ENCODE measurements at regions not wholly inside any gene's neighbourhood (a gene's known extent, or its start where the extent isn't known, plus 50 kb on each side); places are given as distances from the start of the nearest gene placed in this dataset.

DNA sequence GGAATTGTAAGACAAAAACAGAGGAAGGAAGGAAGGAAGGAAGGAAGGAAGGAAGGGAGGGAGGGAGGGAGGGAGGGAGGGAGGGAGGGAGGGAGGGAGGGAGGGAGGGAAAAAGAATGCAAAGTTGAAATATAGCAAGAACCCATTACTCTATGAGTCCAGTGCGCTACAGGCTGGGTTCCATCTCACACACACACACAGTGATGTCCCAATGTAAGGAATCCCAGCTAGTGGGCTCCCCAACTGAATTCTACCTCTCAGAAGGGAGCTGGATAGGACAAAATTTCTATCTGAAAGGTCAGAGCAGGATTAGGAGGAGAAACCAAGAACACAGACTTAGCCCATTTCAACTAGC is 173.4 kb downstream of the DAD1 start:
- DNase-seq (ENCODE audit: low read depth) = no peak

DNA sequence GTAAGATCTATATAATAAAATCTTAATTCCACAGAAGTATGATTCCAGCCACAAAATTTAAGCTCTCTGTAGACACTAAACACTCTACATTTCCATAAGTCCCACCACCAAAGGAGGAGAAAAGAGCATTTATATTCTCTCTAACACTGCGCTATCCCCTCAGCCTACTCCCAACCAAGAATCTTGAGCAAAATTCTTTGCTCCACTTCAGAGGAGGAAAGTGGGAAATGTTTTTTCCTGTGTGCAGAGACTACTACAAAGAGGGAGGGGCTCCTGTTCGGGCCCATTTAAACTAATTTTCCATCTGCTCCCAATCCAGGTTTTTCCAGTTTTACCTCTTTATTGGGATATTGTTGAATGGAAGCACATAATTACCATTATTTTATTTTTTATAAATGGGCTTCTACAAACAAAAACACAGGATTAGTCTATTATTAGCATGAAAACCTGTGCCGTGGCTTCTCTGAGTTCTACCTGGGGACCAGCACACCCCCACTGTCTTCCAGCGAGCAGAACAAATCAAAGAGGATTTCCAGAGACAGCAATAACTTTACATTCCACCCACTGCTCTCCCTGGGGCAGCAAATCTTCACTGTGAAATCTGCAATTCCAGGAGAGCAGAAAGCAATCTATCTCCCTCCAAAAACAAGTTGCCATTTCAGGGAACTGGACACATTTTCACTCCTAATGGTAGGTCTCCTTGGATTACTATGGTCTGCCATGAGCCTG is 174.0 kb downstream of the DAD1 start:
- no peak for DNase-seq (ENCODE audit: low read depth)

DNA sequence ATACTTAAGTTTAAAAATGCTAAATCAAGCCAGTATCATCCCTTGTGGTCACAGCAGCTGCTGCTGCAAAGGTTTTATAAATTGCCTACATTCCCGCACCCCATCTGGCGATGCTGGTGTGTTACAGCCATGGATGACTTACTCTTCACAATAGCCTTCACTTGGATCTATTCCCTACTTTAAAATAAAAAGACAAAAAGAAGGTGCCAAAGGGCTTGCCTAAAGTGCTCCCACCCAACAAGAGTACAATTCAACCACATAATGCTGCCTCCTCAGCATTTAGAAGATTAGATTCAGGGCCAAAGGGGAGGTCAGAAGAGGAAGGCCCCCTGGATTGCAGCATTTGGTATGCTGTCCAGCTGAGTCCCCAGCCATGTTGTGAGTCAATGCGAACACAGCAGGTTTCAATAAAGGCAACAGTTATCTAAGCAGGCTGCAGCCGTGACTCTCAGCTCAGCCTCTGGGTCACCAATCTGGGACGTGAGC is 176.1 kb downstream of the DAD1 start:
- no peak for DNase-seq (ENCODE audit: low read depth)

DNA sequence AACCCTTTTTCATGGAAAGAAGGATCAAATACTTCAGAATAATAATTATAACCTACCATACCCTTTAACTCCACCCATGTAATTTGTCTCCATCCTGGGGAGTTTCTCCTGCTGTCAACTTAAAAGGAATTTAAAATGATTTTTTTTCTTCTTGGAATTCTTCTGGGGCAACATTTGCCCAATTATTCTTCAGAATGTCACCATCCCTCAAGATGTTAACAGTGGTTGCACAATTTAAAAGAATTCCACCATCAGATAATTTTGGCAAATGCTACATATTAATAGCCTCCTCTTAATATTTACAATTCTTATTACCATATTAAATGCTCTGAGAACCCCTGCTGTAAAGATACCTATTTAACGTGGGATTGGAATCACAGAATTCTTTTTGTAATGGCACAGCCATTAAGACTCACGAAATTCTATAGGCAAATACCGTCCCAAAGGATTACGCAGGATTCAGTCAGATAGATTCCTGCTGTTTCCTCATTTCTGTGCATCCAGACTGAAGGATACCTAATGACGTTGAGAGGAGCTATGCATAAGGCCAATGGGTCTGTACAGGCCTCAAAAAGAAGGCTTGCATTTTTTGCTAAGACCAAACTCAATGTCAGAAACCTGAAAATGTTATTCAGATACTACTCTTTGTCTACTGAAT is 177.5 kb downstream of the DAD1 start:
- DNase-seq (ENCODE audit: low read depth) = no peak

DNA sequence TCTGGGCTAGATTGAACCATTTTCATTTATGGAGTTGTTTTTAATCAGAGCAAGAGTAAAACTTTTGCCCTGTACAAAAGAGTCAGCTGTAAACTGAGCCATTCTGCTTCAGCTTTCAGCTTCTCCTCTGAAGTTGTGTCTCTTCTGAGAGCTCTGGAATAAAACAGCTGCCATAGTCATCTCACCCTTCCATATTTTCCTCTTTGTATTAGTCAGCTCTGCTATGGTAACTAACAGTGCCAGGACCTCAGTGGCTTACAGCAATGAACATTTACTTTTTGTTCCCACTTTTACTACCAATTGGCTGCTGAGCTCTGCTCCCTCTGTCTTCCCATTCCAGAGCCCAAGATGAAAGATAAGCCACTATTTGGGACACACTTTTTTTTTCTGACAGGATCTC is 178.5 kb downstream of the DAD1 start:
- no peak for DNase-seq (ENCODE audit: low read depth)

DNA sequence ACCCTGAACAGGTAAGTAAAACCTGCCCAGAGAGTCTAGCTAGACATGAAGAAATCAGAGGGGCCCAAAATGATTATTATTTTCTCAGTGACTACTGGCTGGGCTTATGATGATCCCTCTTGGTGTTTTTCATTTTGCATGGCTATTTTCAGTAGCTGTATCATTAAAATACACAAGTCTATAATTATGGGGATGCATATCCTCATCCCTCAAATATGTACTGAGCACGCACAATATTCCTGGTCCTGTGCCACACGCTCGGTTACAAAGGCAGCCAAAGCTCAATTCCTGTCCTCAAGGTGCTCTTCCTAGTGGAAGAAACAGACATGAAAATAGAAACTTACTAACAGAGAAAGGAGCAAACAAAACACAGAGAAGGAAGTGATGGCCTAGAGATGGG is 180.0 kb downstream of the DAD1 start:
- DNase-seq (ENCODE audit: low read depth) = no peak

DNA sequence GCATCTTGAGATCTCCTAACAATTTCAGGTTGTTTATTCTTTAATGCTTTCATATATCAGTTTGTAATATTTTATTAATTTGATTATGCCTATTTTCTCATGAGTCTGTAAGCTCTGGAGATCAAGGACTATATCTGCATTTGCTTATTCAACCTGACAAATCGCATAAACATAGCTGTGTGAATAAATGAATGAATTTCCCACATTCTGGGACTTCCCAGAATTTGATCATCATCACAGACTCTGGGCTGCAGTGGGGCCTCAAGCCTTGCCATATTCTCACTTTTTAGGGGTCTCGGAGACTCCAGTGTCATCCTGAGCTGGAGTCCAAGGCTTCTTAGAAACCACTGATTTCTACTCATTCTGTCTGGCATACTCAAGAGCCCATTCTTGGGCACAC is 180.5 kb downstream of the DAD1 start:
- DNase-seq (ENCODE audit: low read depth) = no peak

DNA sequence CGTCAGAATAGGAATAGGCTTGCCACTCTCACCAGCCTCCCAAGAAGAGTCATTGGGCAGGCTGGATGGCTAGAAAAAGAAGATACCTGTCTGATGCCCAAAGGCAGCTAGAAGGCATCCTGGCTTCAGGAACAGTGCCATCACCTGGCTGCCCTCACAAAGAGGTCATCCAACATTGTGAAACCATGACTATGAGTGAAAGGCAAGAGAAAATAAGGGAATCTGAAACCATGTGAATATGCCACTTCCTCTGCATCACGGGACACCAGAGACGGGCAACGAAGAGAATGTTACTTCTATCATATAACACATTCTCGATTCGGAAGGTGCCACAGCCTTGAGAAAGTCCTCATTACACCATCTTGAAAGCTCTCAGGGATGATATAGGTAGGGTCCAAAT is 182.0 kb downstream of the DAD1 start:
- no peak for DNase-seq (ENCODE audit: low read depth)

DNA sequence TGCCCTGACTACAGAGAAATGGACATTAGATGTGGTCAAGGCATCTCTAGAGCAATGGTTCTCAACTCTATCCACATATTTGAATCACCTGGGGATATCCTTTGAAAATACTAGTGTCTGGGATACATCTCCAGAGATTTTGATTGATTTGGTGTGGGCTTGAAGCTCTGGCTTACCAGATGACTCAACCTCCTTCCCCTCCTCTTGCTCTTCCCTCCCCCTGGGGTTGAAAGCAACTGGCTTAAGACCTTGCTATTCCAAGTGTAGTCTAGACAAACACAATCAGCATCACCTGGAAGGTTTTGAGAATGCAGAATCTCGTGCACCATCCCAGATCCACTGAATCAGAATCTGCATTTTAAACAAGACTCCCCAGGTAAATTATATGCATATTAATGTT is 183.8 kb downstream of the DAD1 start:
- DNase-seq (ENCODE audit: low read depth) = no peak

DNA sequence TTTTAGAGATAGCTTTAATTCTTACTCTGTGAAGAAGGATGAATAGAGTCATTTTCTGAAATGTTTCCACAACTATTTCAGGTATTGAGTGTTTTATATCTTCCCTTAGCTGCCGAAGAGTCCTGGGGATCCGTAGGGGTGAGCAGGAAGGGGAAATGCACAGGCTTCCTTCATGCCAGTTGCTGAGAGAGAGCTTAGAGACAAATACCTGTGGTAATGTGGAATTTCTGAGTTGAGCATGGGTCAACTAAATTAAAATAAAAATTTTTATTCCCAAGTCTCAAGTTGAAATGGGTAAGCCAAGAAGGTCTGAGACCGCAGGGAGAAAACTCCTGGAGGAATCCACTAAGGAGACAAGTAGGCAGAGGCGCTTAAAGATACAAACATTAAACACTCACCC is 185.7 kb downstream of the DAD1 start:
- no peak for DNase-seq (ENCODE audit: low read depth)

DNA sequence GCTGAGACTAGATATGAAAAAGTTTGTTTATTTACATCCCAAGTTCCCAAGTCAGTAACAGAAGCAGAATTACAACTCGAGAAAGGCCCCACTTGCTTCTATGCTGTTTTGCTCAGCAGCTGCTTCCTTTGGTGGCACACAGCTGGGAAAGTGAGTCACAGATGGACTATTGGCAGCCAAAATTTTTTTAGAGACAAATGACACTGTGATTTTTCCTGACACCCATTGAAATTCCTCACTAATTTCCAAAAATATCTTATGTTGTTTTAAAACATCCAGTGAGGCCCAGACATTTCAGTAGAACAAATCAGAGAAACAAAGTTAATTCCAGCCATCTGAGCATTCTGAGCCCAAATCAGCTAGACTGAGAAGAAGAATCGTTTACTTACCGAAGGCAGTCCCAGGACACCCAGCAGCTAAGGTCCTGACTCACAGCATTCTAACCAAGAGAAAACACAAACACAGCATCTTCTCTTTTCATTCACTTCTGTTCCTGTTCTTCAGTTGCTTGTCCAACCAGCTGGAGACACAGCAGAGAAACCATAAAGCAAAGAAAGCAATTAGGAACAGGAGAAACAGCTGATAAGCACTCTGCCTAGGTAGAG is 188.3 kb downstream of the DAD1 start:
- no peak for DNase-seq (ENCODE audit: low read depth)

DNA sequence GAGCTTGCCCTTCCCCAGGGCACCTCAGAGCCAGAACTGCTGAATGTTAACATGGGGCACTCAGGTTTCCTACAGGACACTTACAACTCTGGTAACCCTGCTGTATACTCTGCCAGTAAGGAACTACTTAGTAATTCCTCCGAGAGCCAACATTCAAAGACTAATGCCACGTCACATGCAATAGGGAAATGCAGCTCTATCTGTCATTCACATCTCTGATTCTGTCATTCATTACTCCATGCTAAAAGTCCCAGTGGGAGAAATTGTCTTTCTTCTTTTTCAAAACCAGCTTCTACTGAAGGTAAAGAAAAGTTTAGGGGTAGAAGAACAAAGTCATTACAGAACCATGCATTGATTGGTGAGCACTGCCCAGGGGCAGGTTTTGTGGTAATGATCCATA is 189.2 kb downstream of the DAD1 start:
- no peak for DNase-seq (ENCODE audit: low read depth)

DNA sequence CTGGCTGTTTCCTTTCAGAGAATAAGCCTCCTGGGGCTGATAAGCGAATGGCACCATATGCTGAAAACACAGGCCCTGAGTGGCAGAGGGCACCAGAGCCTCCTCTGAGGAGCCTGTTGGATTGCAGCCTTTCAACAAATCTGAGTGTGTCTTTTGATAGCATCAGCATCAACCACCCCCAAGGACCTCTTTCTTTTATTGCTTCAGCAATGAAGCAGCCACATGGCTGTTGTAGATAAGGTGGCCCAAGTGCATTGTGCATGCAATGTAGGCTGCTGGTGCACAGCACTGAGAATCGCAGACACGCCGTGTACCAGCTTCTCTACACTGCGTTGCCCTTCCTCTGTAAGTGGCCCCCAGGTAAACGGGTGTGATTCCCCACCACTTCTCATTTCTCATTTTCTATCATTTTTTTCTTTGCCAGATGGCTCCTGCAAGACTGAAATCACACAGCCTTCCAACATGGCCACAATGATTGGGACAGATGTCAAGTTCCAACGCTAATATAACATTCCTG is 191.7 kb downstream of the DAD1 start:
- DNase-seq (ENCODE audit: low read depth) = no peak

DNA sequence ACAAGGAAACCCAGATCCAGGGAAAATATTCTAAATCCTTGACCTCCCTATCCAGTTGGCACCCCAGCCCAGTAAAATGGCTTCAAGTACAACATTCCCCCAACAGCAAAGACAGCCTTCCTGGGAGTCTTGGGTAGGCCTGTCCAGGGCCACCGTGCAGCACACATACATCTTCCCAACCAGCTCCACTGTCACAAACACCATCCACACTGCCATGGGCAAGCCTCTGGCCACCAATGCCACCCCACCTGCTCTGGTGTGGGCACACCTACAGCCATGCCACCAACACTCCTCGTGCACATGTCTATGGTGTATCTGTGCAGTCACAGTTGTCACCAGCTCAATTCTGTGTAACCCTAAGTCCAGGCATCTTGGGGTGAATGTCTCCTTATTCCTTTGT is 193.2 kb downstream of the DAD1 start:
- no peak for DNase-seq (ENCODE audit: low read depth)

DNA sequence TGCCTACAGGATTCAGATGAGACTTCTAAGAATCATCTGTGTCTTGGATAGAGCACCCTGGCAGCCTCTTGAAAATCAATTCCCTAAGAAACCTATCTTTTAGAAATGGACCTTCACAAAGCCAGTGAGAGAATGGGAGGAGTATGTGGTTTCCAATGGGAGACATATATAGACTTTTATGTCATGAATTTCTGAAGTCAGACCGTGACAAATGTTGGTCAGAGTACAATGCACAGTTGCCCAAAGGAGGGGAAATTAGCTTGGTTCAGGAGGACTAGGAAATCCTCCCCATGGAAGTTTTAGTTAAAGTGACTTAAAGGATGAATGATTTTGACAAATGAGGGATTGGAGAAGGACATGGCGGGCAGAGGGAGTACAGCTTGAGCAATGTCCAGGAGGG is 194.4 kb downstream of the DAD1 start:
- no peak for DNase-seq (ENCODE audit: low read depth)

DNA sequence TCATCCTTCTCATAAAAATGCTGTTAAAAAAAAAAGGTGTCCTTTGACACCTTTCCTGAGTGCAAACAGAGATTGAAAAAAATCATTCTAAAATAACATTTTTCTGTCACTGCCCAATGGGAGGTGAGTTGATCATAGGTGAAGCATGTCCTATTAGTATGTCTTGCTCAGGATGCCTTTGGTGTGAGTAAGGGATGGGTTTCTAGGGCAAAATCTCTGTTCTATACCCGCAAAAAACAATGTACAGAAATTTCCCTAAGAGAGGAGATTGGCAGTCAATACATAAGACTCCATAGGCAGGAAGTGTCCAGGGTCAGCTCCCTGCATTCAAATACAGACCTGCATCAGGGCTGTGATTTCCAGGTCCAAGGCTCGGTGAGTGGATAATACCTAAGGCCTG is 195.2 kb downstream of the DAD1 start:
- no peak for DNase-seq (ENCODE audit: low read depth)

DNA sequence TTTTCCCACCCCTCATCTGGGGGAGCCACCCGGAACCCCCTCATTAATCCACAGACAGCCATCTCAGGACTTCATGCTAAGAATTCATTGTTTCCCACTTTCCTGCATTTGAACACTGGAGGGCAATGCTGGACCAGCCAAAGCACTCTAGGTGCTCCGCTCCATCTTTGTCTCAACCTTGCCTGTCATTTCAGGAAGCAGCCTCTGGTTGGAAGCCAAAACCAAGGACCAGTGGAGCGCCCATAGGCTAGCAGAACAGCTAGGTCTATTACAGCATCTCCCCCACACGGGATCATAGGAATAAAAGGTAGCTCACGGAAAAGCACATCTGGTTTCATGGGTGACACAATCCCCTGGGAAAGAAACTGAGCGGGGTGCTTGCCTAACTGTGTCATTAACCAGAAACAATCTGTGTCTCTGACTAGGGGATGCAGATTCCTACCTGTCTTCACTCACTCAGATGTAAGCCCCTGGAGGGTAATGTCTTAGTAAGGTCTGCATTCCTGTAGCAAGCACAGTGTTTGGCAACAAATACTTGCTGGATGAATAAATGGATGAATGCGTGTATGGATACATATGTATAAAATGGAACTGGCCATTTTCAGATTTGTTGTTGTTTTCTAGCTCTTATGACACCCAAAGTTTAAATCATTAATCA is 197.0 kb downstream of the DAD1 start:
- DNase-seq (ENCODE audit: low read depth) = no peak

DNA sequence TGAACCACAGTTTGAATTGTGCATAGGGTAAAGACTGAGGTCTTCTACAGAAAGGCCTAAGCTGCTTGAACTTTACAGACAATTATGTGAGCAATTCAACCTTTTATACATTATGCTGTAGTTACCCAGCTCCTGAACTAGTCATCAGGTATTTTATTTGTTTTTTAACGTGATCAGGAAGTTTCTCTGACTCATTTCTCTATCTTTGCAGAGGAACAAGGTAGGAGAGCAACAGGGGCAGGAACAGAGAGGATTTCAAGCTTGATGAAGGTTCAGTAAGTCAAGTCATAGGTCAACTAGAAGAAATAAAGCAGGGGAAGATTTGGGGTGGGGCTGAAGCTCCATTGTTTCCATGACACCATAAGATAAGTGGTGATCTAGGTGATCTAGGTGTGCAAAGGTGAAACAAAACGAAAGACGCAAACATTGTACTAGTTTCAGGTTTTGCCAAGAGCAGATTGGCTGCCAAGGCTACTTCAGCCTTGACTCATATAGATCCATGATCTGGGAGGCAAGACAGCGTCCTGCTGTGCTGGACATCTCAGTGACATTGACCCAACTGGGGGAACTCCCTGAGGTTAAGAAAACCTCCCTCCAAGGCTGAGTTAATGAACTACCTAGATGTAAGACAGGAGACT is 198.1 kb downstream of the DAD1 start:
- DNase-seq (ENCODE audit: low read depth) = no peak

DNA sequence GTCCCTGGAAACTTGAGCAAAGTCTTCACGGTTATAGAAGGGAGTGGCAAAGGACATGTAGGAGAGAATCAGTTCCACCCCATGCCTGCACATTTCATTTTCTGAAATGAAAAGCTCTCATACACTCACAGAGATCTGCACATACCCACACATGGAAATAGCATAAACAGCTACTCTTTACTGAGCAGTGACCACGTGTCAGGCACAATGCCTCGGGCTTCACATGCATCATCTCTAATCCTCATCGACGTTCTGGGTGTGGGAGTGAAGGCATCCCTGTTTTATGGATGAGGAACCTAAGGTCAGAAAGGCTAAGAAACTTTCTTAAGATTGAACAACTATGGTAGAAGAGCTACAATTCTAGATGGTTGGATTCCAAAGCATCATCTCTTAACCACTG is 198.8 kb downstream of the DAD1 start:
- DNase-seq (ENCODE audit: low read depth) = no peak

DNA sequence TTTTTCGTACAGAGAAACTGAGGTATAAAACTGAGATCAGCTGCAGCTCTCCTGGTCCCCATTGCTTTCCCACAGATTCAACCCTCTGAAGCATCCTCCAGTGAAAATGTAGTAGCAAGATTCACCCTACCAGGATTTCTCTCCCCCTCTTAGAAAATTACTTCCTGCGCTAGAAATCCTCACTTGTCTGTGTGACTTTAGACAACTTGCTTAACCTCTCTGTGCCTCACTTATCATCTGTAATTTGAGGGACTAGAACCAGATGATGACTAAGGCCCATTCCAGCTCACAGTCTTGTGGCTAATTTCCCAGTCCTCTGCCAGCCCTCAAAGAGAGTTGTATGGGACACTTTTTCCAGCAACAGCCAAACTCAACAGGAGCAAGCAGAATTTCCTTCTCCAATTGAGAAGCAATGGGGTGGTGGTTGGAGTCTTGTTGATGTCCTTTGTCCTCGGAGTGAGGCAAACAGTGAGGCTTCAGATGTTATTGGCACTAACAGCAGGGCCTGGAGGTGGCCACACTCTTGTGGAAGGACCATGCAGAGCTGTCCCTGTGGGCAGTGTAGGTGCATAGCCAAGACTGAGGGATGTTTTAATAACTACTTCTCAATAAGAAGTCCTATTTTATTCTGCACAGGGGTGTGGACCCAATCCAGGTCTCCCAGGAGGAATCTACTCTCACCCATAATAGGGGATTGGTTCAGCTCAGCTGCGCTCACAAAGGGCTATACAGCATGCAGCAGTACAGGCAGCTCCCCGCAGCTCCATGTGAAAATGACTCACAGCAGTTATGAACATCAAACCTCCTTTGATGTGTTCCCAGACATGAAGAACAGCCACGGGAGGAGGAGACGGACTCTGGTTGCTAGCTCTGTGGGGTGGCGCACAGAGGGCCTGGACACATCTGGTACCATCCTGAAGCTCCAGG is 200.1 kb downstream of the DAD1 start:
- DNase-seq (ENCODE audit: low read depth) = no peak

DNA sequence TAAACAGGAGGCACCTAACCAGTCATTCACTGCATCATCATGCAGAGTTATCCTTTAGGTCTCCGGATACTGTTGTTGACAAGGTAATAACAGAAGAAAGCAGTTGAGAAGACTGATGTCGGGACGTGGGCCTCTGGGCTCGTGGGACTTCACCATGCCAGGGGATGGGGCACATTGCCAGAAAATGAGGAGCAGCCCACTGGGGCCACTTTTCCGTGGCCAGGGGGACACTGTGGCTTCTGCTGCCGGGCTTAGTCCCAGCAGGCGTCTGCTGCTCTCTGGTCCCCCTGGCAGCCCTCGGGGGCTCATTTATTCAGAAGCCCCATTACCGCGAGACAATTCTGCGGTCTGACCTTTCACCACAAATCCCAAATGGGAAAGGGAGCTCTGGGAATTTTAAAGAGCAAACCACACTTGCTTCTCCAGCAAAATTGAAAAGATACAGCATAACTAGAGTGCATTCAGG is 201.2 kb downstream of the DAD1 start:
- no peak for DNase-seq (ENCODE audit: low read depth)

All from T follicular helper cell (primary cell).